Activated B cell treated with CpG ODN at 0.5 μM for 24 hours (primary cell): ENCODE measurements at regions not wholly inside any gene's neighbourhood (a gene's known extent, or its start where the extent isn't known, plus 50 kb on each side); places are given as distances from the start of the nearest gene placed in this dataset.

ENCODE experiments used
- ATAC-seq: fragments of 200-7000 bp; cut with Tn5 transposase; one replicate; pipeline ENCODE4 v1.10.0; 2021; ENCODE audit warnings: low read depth, mild to moderate bottlenecking, moderate library complexity
- CTCF ChIA-PET: fragments of 350-600 bp; sonication (Branson Sonifier 250); formaldehyde crosslinking; loops from one replicate; lab custom pipeline; 2021; ENCODE audit warnings: antibody characterized with exemption; lab: Charles Lee
- POLR2A ChIA-PET: fragments of 350-600 bp; sonication (Branson Sonifier 250); formaldehyde crosslinking; loops from one replicate; lab custom pipeline; 2021; ENCODE audit warnings: antibody characterized with exemption; lab: Charles Lee
- DNase-seq: peaks from one replicate; pipeline ENCODE4 v3.0.0; 2022
- H3K27ac Mint-ChIP-seq: one replicate; pipeline ENCODE4 v1.8.0; 2020; ENCODE audit warnings: mixed read lengths
- H3K27me3 Mint-ChIP-seq: one replicate; pipeline ENCODE4 v1.8.0; 2021; ENCODE audit warnings: mixed read lengths
- H3K36me3 Mint-ChIP-seq: one replicate; pipeline ENCODE4 v1.8.0; 2021; ENCODE audit warnings: low read depth, mixed read lengths
- H3K4me1 Mint-ChIP-seq: one replicate; pipeline ENCODE4 v1.8.0; 2021; ENCODE audit warnings: mixed read lengths
- H3K4me3 Mint-ChIP-seq: one replicate; pipeline ENCODE4 v1.8.0; 2020; ENCODE audit warnings: mild to moderate bottlenecking, mixed read lengths
- H3K9me3 Mint-ChIP-seq: one replicate; pipeline ENCODE4 v1.8.0; 2020; ENCODE audit warnings: mixed read lengths
- intact Hi-C: fragments of 100-400 bp; cut with micrococcal nuclease; formaldehyde crosslinking; loops from one replicate; pipeline ENCODE4 v1.15.1; 2024
- TF ChIP-seq, protein P1 (sequence below): fragments of 200-600 bp; IDR thresholded peaks from one replicate; pipeline ENCODE4 v1.8.0; 2022; ENCODE audit warnings: antibody characterized with exemption, mild to moderate bottlenecking

- H3K27ac Mint-ChIP-seq, result no peak overlapping the region
- intact Hi-C loops, result no loop called here
Observed at GRCh38 chr1:94726981-94727685, 93.0 kb upstream of the SLC44A3 start.

DNA sequence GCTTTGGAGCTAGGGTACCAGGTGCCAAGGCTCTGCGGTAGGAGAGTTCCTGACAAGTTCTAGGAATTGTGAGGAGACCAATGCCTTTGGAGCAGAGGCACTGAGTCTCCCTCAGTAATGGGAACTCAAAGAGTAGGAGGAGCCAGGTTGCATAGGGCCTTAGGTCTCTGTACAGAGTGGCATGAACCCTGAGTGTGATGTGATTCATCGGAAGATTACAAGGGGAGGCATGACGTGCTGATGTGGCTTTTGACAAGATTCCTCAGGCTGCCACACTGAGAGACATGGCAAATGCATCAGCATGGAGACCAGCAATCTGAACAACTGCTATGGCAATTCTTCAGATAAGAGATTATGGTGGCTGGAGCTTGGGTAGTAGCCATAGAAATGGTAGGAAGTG lies 94.6 kb upstream of the SLC44A3 start:
- POLR2A ChIA-PET, result no interaction called here
- ATAC-seq (no peak), DNase-seq (no peak)
- CTCF ChIA-PET, result no interaction called here
- intact Hi-C loops, result no loop called here
- H3K27ac Mint-ChIP-seq, result no peak overlapping the region
- H3K4me3 Mint-ChIP-seq, result no peak overlapping the region
- H3K27me3 Mint-ChIP-seq, result no peaks in the 10 kb centered on the region
- H3K9me3 Mint-ChIP-seq, result no peaks in the 10 kb centered on the region
- H3K4me1 Mint-ChIP-seq, result peaks cover 17% of the 10 kb centered on the region
- H3K36me3 Mint-ChIP-seq, result no peaks in the 10 kb centered on the region
- TF ChIP-seq, protein P1, sequence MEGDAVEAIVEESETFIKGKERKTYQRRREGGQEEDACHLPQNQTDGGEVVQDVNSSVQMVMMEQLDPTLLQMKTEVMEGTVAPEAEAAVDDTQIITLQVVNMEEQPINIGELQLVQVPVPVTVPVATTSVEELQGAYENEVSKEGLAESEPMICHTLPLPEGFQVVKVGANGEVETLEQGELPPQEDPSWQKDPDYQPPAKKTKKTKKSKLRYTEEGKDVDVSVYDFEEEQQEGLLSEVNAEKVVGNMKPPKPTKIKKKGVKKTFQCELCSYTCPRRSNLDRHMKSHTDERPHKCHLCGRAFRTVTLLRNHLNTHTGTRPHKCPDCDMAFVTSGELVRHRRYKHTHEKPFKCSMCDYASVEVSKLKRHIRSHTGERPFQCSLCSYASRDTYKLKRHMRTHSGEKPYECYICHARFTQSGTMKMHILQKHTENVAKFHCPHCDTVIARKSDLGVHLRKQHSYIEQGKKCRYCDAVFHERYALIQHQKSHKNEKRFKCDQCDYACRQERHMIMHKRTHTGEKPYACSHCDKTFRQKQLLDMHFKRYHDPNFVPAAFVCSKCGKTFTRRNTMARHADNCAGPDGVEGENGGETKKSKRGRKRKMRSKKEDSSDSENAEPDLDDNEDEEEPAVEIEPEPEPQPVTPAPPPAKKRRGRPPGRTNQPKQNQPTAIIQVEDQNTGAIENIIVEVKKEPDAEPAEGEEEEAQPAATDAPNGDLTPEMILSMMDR, result no peak

More at GRCh38 chr1:94726981-94727685, 93.0 kb upstream of the SLC44A3 start:
- POLR2A ChIA-PET, result no interaction called here
- DNase-seq, result no peak
- Mint-ChIP-seq H3K4me3 (no peak overlapping the region), H3K4me1 (peaks cover 3% of the 10 kb centered on the region), H3K9me3 (no peaks in the 10 kb centered on the region), H3K36me3 (no peaks in the 10 kb centered on the region), H3K27me3 (no peaks in the 10 kb centered on the region)
- TF ChIP-seq, protein P1, result no peak
- CTCF ChIA-PET, result no interaction called here
- ATAC-seq, result no peak

GRCh38 chr1:94723894-94724293 lies 96.3 kb upstream of the SLC44A3 start:
- ChIA-PET CTCF (no interaction called here), POLR2A (no interaction called here)

GRCh38 chr1:94723463-94723862 lies 96.7 kb upstream of the SLC44A3 start:
- no peak overlapping the region for H3K27ac Mint-ChIP-seq

More at GRCh38 chr1:94723894-94724293, 96.3 kb upstream of the SLC44A3 start:
- no peaks in the 10 kb centered on the region for H3K27me3 Mint-ChIP-seq
- H3K9me3 Mint-ChIP-seq, result no peaks in the 10 kb centered on the region
- H3K27ac Mint-ChIP-seq, result no peak overlapping the region
- no peak overlapping the region for H3K4me3 Mint-ChIP-seq
- TF ChIP-seq, protein P1, result no peak
- intact Hi-C loops, result no loop called here
- DNase-seq (no peak), ATAC-seq (no peak)
- H3K4me1 Mint-ChIP-seq, result peaks cover 25% of the 10 kb centered on the region
- H3K36me3 Mint-ChIP-seq, result no peaks in the 10 kb centered on the region

GRCh38 chr1:94722181-94722580 lies 98.0 kb upstream of the SLC44A3 start:
- intact Hi-C loops, result no loop called here
- H3K4me1 Mint-ChIP-seq, result peaks cover 25% of the 10 kb centered on the region
- no peak overlapping the region for H3K4me3 Mint-ChIP-seq
- H3K36me3 Mint-ChIP-seq, result no peaks in the 10 kb centered on the region
- ATAC-seq, result no peak
- ChIA-PET CTCF (no interaction called here), POLR2A (no interaction called here)
- H3K27me3 Mint-ChIP-seq, result no peaks in the 10 kb centered on the region
- no peaks in the 10 kb centered on the region for H3K9me3 Mint-ChIP-seq
- H3K27ac Mint-ChIP-seq, result no peak overlapping the region
- no peak for DNase-seq
- TF ChIP-seq, protein P1, result no peak

More at GRCh38 chr1:94723463-94723862, 96.7 kb upstream of the SLC44A3 start:
- H3K27me3 Mint-ChIP-seq, result no peaks in the 10 kb centered on the region
- peaks cover 25% of the 10 kb centered on the region for H3K4me1 Mint-ChIP-seq
- H3K9me3 Mint-ChIP-seq, result no peaks in the 10 kb centered on the region
- DNase-seq, result no peak
- no peaks in the 10 kb centered on the region for H3K36me3 Mint-ChIP-seq
- CTCF ChIA-PET, result no interaction called here
- POLR2A ChIA-PET, result no interaction called here
- no peak for ATAC-seq
- H3K4me3 Mint-ChIP-seq, result no peak overlapping the region
- TF ChIP-seq, protein P1, result no peak
- intact Hi-C loops, result no loop called here
